HG02885 (cell line): ENCODE measurements at regions not wholly inside any gene's neighbourhood (a gene's known extent, or its start where the extent isn't known, plus 50 kb on each side); places are given as distances from the start of the nearest gene placed in this dataset.

ENCODE experiments used
- ATAC-seq: cut with Tn5 transposase; IDR thresholded peaks from one replicate; pipeline ENCODE4 v1.9.1; 2021; ENCODE audit warnings: mild to moderate bottlenecking; ENCODE audit not compliant: unreplicated experiment, poor library complexity

DNA sequence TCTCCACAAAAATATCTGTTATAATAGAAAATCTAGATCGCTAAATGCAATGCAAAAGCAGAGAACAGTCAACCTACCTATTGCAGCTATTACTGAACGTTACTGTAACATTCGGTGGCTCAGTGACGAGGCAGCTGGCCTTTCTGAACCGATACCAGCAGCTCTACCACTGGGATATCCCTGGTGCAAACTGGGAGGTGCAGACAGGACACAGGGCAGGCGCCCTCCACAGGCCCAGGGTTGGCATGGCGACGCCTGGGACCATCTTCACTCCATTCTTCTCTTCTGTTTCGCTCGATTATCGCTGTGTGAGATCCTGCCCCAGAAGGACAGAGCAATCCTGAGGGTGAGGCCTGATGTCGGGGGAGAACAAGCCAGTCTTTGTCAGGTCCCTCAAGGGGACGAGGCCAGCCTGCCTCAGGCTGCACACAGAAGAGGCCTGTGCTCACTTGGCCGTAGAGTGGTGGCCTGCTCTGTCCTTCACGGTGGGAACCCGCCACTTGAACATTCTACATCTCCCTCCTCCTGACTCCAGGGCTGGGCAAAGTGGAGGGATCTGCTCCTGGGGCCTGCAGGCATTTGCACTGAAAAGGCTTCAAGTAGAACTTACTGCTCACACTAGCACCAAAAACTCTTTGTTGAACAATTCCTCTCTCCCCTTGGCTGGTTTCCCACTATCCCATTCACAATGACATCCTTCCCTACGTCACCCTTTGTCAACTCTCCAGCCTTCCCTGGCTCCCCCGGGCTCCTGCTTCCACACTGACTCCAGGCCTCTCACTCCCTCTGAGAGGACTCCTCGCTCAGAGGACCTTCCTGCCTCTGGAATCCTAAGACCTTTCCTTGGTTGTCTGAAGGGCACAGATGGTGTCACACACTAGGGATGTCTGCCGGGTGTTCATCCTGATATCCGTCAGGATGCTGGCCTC is 49.7 kb downstream of the CYRIA start:
- no peak for ATAC-seq

DNA sequence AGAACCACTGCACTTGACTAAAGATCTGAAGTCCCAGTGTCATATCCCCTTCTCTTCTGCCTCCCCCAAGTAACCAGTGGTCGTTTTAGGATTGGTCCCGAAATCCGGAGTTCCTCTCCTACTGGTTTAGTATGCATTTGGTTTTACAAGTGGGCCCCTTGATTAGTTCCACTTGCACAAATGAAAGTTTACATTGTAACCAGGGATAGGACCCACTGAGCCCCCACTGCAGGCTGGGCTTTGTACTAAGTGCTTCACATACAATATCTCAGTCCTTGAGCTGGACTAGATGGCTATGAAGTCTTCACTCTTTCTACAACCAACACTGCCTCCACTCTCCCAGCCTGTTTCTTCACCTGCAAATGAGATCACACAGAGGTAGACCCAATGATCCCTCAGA is 50.4 kb downstream of the CYRIA start:
- ATAC-seq: no peak

DNA sequence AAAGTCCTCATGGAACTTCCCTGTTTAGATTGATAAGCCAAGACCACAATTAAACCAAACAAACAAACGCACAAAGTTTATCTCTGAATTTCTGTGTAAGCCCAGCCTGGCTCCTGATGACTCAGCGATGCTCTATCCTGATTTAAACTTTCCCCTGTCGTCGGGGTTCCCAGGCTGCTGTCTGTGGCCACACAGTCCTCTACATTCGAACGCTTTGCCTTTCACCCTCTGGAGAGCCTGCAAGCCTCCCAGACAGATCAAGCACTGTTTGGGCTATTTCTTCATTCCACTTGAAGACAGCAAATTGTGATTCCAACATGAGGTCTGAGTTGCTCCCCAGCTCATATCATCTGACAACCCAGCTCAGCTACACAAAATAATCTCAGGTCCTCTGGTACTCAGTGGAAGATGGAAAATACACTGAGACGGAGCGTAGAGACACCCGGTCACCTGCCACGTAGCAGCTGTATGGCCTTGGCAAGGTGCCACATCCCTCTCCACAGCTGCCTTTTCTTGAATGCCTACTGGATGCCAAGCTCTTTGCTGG is 51.2 kb downstream of the CYRIA start:
- ATAC-seq: no peak

DNA sequence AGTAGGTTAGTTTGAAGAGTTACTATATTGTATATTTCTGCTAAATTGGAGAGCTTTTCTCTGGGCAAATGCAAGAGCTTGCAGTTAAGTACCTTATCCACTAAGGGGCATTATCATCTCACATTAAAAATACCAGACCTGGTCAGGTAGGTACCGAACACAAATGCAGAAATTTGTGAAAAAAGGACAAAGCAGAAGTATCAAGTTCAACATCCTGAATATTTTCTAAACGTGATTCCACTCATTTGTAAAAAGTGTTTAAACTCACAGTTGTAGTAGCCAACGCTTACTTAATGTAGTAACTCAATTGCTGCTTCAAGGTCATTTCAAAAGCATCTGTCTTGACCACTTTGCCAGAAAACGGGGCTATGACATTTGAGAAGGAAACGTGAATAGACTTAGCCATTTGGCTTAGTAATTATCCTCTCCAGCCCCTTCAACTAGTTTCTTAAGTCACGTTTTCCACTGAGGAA is 52.1 kb downstream of the CYRIA start:
- peak; percentile 36 for ATAC-seq

DNA sequence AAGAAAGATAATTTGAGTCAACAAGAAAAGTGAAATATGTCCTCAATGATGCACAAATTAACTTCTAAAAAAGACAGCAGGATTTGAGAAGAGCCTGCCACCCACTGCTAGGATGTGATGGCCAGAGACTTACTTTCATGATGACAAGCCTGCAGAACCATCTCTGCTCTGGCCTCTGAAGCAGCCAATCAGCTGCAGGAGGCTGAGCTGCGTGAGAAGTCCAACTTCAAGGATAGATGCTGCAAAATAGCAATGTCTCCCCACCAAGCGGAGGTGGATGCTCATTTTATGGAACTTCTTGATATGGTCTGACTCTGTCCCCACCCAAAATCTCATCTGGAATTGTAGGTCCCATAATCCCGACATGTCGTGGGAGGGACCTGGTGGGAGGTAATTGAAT is 53.1 kb downstream of the CYRIA start:
- no peak for ATAC-seq

DNA sequence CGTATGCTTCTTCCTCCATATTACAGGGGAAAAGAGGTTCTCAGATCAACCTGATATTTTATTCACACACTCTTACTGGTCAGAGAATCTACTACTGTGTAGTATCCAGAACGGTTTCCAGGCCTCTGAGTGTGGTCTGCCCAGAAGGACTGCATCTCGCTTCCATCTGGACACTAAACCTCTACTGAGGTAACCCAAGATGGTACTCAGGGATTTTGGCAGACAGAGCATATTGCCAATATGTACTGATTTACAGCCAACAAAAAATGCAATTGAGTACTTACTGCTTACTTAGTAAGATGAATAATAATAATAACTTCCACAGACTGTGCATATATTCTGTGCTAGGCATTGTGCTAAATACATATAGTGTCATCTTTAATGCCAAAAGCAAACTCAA is 55.8 kb downstream of the CYRIA start:
- no peak for ATAC-seq

DNA sequence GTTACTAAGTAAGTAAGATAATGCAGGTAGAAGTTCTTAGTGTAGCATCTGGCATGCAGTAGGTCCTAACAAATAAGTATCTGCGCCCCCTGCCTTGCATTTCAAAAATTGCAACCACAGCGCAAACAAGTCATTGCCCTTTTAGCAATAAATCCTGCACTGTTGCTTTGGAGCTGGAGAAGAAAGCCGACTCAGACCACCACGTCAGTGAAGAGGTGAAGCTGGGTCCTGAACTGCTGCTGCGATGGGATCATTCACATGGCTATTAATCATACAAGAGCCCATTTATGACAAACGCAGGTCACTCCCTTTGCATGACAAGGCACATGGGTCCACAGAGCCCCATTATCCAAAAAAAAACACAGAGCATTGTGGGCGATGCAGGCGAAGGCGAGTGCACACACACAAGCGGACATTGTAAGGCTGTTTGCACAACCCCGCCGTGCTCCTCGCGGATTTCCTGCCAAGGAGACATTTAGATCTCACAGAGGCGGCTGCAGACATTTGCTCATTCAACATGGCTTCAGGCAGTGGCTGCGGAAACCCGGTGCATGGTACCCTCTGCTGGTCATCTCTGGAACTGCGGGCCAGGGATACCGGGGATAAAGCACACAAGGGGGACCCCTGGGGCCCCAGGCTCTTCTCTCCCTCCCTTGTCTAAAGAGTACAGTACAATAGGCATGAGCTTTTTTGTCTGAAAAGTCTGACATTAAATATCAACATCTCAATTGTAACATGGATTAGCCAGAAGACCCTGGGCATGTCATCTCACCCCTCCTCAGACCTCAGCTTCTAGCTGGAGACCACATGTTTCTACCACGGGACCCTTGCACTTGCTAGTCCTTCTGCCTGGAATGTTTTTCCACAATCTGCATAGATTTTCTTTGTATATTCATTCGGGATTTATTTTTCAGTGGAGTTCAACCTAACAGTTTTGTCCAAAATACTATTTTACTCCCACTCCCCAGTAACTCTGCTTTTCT is 56.7 kb downstream of the CYRIA start:
- ATAC-seq: peak; percentile 92

DNA sequence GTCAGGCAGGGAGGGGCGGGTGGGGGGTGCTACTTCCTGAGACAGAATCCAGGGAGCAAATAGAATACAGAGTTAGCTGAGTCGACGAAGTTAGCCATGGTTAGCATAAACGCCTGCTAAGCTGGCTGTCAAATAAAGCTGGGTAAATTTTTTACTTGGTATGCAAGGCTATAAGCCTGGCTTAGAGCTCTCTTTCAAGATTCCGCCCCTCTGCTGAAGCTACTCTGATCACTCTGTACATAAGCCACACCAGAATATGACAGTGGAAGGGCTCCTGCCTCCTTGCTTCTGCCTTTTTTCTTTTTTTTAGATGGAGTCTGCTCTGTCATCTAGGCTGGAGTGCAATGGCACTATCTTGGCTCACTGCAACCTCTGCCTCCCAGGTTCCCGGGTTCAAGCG is 58.3 kb downstream of the CYRIA start:
- ATAC-seq: no peak

DNA sequence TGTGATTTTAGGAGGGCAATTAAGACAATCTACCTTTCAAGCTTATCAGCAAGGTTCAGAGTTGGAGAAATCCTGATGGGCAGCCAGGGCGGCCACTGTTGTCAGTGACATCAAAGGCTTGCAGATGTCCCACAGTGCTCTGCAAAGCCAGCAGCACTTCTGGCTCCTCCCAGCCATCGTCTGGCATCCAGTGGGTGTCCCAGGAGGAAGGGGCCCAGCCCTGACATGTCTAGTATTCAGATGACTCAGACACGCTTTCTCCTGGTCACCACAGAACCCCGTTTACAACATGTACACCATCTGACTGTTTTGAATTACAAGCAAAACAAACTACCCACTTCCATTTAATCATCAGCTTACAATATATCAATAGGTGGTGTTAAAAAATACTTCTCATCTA is 61.4 kb downstream of the CYRIA start:
- ATAC-seq: no peak

DNA sequence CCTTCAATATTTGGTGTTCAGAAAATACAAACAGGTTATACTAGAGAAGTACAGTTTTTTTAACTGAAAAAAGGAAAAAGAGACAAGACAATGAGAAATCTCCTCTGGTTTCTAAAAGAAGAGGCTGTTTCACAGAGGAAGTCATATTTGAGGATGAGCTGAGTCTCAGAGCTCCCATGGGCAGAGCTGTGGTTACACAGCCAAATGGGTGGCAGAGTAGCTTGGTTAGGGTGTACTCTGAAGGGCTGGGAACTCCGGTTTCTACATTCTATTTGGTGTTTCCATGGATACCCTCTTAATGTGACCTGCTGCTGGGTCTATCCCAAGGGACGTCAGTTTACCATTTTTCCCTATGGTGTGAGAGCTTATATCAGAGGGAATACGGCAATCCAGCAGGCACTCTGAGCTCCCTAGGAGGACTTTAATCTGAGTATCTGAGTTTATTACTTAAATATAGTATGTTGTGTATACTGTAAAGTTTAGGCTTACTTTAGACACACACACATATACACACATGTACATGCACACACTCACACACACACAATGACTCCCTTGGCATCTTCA is 74.2 kb downstream of the CYRIA start:
- no peak for ATAC-seq

DNA sequence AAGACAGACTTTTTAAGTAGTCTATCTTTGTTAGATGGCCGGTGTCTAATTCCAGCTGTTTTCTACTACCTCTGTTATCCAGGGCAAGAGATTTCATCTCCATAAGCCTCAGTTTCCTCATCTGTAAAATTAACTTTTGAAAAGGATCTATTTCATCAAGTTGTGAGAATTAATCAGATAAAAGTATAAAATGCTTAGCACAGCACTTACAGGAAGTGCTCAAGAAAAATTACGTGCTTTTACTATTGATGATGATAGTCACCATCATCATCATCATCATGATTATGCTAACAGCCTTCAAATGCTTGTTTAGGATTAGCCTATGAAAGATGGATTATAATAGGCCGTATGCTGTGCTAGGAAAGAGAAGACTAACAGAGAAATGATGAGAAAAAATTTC is 76.2 kb downstream of the CYRIA start:
- no peak for ATAC-seq

DNA sequence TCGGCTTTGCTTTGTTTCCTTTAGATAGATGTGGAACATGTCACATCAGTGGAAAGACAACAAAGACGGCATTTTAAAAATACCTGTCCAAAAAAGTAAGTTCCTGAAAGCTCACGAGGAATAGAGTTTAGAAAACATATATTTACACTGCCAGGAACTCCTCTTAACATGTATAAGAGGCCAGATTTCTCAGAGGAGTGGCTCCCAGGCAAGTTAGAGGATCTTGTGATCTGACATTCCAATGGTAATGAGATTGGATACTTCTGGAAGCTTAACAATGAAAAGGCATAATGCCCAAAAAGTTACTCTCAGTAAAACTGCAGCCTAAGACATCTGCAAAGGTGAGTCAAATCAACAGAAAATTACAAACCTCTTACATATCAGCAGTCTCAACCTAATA is 77.1 kb downstream of the CYRIA start:
- no peak for ATAC-seq

DNA sequence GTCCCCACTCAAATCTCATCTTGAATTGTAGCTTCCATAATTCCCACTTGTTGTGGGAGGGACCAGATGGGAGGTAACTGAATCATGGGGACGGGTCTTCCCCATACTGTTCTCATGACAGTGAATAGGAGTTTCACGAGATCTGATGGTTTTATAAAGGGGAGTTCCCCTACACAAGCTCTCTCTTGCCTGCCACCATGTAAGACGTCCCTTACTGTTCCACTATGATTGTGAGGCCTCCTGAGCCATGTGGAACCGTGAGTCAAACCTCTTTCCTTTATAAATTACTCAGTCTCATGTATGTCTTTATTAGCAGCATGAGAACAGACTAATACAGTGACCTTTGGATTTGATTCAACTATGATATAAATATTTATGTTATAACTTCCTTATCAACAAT is 78.0 kb downstream of the CYRIA start:
- ATAC-seq: no peak

DNA sequence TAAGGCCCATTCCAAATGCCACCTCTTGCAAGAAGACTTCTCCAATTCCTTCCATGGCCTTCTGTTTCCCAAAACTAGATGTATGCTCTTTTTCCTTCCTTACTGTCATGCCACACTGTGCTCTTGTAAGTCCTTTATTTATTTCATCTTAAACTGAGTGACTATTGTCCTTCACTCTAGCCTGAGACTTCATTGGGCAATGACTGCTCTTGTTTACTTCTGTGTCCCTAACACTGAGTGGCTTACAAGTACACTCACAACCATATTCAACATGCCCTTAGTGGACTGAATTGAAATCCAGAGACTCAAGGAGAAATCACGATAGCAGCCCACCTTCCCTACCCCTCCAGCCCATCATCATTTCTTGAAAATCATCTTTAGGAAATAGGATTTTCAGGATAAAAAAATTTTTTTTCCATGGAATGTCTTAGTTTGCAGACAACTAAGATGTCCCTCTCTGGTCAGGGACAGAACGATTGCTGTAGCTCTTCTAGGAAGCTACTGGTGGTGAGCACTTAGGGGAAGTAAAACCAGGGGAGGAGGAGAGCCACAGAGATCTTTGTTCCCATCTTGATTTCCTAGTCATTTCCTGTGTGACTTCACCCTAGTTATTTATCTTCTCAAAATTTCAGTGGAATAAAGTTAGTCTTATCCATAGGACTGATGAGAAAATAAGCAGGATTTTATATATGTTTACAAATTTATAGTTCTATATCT is 80.7 kb downstream of the CYRIA start:
- ATAC-seq: no peak

DNA sequence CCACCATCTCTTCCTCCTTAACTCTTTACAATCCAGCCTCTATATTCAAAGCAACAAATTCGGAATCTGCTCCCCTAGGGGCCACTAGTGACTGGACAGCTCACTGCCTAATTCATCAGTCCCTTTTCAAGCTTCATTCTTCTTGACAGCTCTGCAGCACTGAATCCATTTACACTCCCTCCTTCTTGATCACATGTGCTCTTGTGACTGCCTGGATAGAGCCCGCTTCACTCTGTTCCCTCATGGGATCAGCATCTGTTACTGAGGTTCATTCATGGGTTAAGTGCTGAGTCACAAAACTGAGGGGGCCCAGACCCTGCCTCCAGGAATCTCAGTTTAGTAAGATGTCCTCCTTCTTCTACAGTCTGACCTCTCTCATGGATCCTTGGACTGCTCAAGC is 81.5 kb downstream of the CYRIA start:
- no peak for ATAC-seq

DNA sequence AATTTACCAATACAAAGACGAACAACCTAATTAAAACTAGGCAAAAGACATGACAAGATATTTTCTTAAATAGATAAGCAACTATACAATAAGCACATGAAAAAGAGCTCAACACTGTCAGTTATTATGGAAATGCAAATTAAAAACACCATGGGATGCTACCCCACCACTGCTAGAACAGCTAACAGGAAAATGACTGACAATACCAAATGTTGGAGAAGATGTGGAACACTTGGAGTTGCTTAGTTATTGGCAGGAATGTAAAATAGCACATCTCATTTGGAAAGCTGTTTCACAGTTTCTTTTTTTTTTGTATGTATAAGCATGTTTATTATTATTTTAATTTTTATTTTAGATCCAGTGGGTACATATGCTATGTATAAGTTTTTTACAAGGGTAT is 84.4 kb downstream of the CYRIA start:
- no peak for ATAC-seq

DNA sequence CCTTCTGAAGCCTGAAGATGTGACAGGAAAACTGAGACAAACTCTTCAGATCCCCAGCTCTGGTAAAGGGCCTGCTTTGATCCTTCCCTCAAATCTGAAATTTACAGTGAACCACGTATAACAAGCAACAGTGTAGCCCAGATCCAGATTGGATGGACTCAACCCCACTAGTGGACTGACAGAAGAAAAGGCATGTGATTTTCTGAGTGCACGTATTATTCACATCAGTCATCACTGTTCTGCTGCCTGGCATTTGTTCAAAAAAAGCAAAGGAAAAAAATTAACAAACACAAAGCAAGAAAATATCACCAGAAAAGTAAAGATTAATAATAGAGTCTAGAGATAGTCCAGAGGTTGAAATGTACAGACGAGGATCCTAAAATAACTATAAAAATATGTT is 87.6 kb downstream of the CYRIA start:
- ATAC-seq: no peak

DNA sequence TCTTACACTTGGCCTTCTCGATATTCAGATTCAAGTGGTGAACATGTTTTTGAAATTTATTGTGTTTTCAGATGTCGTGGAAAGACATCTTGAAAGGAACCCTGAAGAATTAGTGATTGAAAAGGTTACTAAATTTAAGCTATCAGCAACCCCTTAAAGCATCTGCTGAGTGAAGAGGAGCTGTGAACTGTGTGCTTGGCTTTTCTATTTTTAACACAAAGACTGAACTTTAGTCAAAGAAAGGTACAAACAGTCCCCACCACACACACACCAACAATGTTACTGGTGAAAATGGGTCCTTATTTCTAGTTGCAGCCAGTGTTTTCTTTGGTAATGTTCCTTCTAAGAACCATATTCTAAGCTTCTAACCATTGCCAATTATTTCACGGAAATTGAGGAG is 95.1 kb downstream of the CYRIA start:
- ATAC-seq: no peak

DNA sequence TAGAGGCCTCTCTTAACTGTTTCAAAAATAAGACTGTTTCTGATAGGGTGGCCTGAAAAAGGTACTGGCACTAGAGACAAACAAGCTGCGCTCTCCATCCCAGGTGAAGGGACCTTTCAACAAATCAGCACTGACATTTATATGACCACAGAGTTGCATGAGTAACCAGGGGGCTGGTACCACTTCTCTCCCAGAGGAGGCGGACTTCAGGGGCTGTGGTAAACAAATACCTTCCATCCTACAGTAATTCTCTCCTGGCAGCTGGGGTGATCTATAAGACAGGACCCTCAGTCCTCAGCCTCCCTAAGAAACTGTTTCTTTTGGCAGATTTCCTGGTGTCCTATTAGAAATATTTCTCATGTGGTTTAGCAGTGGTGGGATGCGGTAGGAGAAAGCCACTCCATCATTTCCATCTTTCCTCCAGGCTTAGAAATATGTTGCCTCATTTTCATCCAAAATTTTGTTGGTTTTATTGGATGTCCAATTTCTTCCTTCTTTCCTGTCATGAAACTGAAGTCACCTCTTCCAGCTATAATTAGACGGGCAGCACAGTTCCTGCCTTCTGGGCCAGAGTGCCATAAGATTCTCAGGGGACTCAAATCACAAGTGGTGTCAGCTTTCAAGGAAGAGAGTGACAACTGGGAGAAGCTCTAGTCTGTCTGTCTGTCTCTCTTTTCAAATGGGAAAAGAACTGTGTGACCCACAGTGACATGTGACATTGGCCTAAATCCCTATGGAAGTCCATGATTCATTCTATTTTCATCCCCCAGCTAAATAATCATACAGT is 96.4 kb downstream of the CYRIA start:
- no peak for ATAC-seq
